GM19239 (cell line): ENCODE measurements at regions not wholly inside any gene's neighbourhood (a gene's known extent, or its start where the extent isn't known, plus 50 kb on each side); places are given as distances from the start of the nearest gene placed in this dataset.

Source experiments
- DNase-seq: peaks from one replicate; pipeline ENCODE4 v3.0.0; 2011; ENCODE audit warnings: low spot score; ENCODE audit not compliant: insufficient read length
- FAIRE-seq: peaks from 2 replicates; lab custom pipeline; 2011; peaks lifted over from hg19 to GRCh38; lab: Jason Lieb, UNC

- FAIRE-seq (no peak), DNase-seq (no peak)
These were observed 81.7 kb upstream of the FRMD1 start for GRCh38 chr6:168160506-168161370.

DNA sequence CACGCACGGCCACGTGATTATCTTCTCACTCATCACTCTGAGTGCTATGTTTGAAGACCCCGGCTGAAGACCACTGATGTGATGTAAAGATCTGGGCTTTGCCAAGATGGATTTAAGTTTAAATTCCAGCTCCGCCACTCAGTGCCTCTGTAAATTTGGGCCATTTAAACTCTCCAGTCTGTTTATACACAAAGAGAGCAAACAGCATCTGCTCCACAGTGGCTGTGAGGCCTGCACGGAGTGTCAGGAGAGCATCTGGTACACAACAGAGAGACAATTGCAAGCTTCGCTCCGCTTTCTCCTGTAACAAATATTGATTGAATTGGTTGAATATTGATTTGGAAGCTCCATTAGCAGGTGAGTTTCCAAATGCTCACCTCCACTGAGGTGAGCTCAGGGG is 80.5 kb upstream of the FRMD1 start:
- DNase-seq (no peak), FAIRE-seq (no peak)

GRCh38 chr6:168158980-168159349 is 80.0 kb upstream of the FRMD1 start:
- no peak for DNase-seq
- FAIRE-seq: no peak

DNA sequence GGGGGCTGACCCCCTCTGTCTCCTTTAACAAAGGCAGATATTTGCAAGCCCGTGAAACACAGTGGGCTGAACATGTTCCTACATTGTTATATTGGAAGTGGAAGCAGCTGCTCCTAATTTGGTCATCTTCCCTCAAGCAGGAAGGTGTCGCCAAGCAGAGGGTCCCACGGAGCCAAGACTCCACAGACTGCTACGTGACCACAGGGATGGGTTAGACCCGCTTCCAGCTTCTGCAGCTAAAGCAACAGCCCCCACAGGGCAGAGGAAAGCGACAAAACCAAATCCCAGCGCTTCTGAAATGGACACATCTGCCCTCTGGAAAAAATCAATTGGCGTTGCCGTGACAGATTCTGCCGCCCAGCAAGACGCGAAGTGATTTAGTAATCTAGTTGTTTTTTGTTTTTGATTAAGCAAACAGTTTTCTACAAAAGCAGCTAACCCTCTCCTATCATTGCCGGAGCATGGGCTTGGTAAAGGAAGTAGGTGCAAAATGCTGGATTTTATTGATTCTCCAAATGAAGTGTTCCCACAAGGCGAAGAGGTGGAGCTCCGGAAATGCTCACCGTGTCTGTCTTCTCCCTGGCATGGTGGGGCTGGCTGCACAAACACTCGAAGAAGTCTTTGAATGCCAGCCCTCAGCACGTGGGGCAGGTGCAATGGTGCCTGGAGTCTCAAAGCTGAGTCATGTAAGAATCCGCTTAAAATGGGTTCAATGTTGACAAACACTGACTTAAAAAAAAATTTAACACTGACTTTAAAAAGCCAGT is 79.4 kb upstream of the FRMD1 start:
- DNase-seq (no peak), FAIRE-seq (no peak)

DNA sequence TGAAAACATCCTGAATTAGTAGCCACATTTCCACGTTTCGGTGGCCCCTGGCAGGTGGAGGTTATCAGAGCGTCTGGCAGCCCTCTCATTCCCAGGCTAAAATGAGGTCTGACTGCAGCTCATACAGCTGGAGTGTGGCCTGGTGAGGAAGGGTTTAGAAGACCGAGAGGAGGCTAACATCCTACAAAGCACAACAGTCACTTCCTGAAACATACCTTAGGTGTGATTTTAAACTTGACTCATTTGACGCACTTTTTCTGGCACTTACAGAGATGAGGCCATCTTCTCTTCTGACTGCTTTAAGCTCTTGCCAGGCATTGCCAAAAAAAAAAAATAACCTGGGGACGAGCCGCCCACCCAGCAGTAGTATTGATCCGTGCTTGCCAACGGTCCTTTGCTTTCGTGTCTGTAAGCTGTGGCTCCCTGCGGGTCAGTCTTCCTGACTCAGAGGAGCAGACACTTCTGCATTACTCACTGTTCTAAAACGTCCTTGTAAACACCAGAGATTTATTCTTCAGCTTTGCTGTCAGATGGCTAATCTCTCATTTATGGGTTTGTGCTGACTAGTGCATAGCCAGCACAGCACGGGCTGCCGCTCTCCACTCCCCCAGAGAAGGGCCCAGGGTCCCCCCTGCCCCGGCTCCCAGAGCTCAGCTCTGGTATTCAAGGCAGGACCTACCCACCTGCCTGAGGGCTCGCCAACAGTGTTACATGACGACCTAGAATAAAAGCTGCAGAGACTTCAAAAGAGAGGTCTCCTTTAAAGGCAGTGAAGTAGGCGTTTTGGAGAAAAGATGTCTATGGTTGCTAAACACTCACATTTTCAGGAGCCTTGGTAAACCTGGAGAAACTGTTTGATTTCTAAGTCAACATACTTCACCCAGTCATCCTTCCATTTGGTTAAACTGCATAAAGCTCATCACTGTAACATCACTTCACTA is 78.5 kb upstream of the FRMD1 start:
- no peak for DNase-seq
- no peak for FAIRE-seq

DNA sequence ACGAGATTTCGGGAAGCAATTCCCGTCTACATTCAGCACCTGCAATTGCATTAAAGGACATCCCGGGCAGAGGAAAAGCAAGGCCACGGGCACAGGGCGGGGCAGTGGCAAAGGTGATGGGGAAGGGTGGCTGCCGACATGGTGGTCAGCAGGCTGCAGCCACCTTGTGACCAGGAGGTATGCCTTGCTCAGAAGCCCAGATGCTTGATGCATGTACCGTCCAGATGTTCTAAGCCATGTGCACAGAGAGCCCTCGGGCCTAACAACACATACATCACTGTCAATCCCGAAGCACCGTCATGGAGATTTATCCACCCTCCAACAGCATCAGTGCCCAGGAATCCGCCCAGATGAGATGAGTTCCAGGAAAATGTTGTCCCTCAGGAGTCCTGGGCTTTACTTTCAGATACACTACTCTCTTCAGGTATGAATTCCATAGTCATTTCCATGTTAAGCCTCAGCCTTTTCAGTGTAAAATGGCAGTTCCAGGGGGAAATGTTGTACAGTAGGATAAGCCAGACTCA is 77.8 kb upstream of the FRMD1 start:
- no peak for FAIRE-seq
- no peak for DNase-seq

DNA sequence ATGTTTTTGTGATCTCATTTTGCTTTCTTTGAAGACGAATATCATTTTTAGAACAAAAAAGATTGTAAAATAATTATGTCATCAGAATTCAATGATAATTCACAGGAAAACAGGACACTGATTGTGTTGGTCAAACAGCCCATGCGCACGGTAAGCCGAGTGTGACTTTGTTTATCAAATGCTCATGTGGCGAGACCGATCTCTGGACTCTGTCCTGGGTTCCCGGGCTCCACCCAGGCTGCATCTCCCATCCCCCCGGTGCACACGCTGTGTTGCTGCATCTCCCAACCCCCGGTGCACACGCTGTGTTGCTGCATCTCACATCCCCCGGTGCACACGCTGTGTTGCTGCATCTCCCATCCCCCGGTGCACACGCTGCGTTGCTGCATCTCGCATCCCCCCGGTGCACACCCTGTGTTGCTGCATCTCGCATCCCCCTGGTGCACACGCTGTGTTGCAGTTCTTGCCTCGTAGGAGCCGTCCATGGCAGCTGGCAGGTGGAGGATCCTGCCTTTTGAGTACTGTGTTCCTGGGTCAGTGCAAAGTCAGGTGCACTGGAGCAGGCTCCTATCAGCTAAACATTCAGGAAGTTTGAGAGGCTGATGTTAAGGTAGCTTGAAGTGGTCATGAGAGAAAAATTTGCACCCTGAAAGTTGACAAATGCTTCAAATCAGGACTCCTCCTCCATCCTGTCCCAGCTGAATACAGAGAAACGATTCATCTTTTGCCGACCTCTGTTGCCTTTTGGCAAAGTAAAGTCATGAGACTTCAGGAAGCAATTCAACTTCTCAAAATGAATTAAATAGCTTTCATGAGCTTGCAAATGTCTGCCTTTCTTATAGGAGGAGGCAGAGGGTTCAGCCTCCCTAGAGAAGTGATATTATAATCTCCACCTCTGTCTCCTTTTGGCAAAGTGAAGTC is 77.1 kb upstream of the FRMD1 start:
- FAIRE-seq (no peak), DNase-seq (no peak)

DNA sequence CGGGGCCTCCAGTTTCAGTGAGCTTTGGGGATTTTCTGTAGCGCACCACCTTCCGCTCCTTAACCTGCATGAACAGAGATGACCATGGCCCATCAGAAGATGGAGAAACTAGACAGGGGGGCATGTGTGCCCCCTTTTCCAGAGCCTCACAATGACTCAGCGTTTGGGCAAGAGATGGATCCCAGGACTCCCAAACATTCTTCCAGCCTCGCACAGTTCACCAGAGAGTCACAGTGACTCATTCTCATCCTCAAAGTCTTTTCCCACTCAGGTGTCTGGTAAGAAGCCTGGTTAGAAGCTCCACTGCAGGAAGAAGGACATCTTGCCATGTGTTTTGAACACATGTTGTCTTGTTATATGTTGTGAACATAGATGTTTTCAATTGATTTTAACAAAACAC is 76.2 kb upstream of the FRMD1 start:
- DNase-seq: no peak
- FAIRE-seq: no peak

DNA sequence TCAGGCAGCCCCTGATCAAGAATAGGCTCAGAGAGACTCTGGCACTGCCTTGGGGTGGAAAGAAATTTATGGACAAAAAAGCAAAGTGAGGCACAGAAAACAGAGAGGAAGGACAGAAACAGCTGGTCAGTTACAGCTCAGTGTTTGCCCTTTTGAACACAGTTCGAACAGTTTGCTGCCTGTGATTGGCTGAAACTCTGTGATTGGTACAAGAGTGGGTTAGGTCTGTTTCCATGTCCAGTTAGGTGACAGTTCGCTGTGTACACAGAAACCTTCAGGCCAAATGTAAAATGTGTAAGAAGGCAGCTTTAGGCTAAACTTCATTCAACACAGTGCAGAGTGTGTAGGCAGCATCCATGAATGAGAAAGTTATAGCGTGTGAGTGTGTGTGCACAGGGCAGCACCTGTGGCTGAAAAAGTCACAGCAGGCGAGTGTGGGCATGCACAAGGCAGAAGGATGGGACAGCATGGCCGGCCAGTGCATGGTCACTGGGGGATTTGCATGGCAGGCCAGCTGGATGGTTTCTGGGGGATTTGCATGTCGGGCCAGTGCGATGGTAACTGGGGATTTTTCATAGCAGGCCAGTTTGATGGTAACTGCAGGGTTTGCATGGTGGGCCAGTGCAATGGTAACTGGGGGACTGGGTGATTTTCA is 75.4 kb upstream of the FRMD1 start:
- no peak for FAIRE-seq
- DNase-seq: no peak

DNA sequence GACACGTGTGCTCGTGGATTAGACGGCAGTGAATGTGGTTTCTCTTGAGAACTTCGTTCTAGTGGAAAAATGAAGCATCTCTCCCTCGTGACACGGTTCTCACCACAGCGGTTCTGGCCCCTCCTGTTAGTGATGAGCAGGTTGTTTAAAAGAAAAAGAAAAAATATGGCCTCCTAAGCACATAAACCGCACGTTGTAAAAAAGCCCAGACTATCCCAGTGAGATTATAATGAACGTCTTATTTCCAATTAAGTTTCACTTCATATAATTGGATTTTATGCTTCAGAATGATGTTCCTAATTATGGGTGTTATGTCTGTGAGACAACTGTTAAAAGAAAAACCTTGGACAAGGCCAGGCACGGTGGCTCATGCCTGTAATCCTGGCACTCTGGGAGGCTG is 74.5 kb upstream of the FRMD1 start:
- no peak for FAIRE-seq
- no peak for DNase-seq

GRCh38 chr6:168152980-168153379 is 74.0 kb upstream of the FRMD1 start:
- FAIRE-seq (no peak), DNase-seq (no peak)

DNA sequence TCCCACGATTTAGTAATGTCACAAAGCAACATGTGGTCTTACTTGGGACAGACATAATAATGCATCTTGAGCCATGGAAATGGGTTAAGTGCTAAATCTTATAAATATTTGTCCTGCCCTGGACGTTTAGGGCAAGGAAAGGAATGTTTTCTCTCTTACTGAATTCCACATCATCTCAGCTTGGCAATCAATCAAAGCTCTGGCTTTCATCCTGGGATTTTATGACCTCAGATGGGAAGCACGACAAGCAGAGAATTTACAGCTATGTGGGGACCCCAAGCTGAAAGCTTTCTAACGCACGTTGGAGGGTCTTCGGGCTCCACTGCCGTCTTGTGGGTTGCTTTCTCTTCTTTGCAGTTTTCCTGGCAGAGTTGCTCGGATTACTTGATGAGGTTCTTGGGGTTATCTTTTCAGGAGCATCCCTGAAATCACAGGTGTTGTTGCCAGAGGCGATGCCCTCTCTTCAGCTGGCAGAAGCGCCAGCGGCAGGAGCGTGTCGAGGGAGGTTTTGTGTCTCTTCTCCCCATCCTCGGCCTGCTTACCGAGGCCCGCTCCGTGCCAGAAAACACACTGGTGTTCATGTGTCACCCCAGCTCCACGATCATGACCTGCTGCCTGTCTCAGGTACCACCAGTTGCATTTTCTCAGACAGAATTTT is 73.4 kb upstream of the FRMD1 start:
- FAIRE-seq (no peak), DNase-seq (no peak)

- FAIRE-seq (no peak), DNase-seq (no peak)
These were observed 71.7 kb upstream of the FRMD1 start for GRCh38 chr6:168150551-168151320.

GRCh38 chr6:168149015-168149414 is 70.0 kb upstream of the FRMD1 start:
- DNase-seq: no peak
- FAIRE-seq: no peak

DNA sequence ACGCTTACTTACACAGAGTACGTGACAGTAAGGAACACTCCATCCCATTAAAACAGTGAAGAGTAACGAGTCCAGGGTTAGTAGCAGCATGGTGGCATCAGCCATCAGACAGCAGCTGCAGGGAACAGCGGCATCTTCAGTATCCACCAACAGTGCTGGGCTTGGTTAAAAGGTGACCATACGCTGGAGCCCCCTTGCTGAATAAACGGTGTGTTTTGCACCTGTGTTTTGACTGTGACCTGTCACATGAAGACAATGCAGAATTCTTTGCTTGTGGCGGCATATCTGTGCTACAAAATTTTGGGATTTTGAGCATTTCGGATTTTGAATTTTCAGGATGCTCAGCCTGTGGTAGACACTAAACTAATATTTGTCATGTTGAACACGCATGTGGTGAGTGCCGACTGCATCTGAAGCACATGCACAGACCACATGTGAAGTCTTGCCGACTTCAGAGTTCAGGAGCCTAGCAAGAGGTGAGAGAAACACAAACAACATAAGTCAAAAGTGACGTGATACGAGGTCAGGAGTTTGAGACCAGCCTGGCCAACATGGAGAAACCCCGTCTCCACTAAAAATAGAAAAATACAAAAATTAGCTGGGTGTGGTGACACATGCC is 69.3 kb upstream of the FRMD1 start:
- no peak for DNase-seq
- no peak for FAIRE-seq

- no peak for DNase-seq
- FAIRE-seq: no peak
These were observed 68.3 kb upstream of the FRMD1 start for GRCh38 chr6:168147205-168147738.
